WI38 (cell line): ENCODE measurements at regions not wholly inside any gene's neighbourhood (a gene's known extent, or its start where the extent isn't known, plus 50 kb on each side); places are given as distances from the start of the nearest gene placed in this dataset.
"Not testable (repeated sequence)": the region's sequence is repeated elsewhere in the genome, so short reads cannot be mapped to it uniquely, and the experiment has no call there.

Experiments used
- H3K4me3 ChIP-seq: 2 replicates; pipeline ENCODE4 v1.5.1; 2011; ENCODE audit warnings: low read depth, mild to moderate bottlenecking, control low read depth, low read length
- TF ChIP-seq, protein P1 (sequence below): IDR thresholded peaks from 2 replicates; pipeline ENCODE4 v1.5.1; 2012; ENCODE audit warnings: low read depth, mild to moderate bottlenecking, control low read depth, low read length

DNA sequence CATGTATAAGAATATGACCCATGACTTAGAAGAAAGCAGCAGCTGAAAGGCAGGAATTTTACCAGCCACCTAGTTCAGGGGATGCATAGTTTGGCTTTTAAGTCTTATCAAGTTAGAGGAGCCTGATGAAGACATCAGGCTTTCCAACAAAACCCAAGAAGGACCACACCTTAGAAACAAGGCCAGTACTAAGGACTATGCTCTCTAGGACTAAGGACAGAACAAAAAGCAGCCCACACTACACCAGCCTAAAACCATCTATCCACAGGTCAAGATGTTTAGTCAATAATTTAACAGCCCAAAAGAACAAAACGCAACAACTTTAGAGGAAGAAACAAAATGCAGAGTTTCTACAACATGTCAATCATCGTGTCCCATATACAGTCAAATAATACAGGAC, 408.9 kb upstream of the RGMB start:
- no peak overlapping the region for H3K4me3 ChIP-seq
- TF ChIP-seq, protein P1, sequence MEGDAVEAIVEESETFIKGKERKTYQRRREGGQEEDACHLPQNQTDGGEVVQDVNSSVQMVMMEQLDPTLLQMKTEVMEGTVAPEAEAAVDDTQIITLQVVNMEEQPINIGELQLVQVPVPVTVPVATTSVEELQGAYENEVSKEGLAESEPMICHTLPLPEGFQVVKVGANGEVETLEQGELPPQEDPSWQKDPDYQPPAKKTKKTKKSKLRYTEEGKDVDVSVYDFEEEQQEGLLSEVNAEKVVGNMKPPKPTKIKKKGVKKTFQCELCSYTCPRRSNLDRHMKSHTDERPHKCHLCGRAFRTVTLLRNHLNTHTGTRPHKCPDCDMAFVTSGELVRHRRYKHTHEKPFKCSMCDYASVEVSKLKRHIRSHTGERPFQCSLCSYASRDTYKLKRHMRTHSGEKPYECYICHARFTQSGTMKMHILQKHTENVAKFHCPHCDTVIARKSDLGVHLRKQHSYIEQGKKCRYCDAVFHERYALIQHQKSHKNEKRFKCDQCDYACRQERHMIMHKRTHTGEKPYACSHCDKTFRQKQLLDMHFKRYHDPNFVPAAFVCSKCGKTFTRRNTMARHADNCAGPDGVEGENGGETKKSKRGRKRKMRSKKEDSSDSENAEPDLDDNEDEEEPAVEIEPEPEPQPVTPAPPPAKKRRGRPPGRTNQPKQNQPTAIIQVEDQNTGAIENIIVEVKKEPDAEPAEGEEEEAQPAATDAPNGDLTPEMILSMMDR = no peak

DNA sequence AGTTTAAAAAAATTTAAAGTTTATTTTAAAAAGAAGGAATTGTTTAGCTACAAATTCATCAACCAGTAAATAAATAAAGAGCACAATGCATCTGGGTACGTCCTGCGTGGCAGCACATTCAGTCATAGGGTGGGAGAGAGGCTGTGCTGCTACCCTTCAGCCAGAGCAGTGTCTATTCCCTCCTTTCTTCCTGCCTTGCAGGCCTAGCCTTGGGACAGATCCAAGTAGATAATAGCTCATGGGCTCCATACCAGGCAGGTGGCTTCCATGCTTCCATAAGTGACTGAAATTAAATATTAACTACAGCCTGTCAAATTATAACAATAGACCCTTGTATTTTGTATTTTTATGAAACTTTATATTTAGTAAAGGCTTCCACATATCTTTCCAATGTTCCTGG, 408.3 kb upstream of the RGMB start:
- TF ChIP-seq, protein P1 = no peak
- H3K4me3 ChIP-seq = no peak overlapping the region

DNA sequence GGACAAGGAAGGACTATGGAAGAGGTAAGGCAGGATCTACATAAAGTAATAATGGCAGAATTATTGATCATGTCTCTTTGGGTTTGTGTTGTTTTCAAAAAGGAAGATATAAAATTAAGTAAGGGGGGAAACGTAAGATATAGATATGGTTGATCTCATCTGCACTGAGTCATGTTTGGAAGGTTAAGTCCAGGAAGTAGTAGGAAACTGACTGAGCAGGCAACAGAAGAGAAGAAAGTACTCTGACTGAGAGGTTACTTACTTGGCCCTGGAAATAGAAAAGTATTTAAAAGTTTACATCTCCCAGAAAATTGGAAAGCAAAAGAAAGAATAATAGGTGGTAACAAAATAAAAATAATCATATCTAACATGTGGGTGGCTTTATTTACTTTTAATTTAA, 405.3 kb upstream of the RGMB start:
- no peak overlapping the region for H3K4me3 ChIP-seq
- TF ChIP-seq, protein P1 = no peak

DNA sequence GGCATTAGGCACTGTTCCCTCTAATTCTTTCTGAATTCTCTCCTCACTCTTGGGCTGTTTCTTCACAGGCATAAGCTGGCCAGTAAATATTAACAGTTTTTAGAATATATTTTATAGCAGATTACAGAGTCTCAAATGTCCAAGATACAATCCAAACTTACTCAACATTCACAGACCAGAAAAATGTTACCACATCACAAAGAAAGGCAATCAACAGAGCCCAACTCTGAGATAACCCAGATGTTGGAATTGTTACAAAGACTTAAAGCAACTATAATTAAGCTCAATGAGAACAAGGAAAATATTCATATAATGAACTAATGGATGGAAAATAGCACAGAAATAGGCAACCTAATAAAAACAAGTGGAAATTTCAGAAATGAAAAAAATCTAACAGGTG, 401.1 kb upstream of the RGMB start:
- TF ChIP-seq, protein P1 = no peak
- H3K4me3 ChIP-seq = no peak overlapping the region

DNA sequence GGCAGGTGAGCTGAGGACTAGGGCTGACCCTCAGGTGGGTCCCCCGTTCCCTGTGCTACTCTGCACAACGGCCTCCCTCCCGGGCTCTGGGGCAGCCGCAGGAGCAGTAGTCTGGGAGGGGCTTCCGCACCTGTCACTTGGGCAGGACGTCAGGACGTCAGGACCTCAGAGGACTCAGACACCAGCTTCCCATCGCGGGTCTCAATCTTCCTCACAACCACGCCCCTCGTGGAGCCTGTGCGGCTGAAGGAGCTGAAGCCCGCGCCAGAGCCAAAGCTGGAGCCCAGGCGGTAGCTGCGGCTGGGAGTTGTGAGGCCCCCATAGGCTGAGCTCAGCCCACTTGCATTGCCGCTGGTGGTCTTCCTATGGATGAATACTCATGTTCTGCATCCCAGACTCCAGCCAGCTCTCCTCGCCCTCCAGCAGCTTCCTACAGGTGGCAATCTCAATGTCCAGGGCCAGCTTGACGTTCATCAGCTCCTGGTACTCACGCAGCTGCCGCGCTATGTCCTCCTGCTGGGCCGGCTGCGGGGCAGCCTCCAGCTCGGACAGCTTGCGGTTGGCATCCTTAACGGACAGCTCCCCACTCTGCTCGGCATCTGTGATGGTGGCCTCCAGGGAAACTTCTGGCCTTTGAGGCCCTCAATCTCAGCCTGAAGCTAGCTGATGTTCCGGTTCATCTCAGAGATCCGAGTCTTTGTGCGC, 381.4 kb upstream of the RGMB start:
- no peak overlapping the region for H3K4me3 ChIP-seq
- TF ChIP-seq, protein P1 = no peak

DNA sequence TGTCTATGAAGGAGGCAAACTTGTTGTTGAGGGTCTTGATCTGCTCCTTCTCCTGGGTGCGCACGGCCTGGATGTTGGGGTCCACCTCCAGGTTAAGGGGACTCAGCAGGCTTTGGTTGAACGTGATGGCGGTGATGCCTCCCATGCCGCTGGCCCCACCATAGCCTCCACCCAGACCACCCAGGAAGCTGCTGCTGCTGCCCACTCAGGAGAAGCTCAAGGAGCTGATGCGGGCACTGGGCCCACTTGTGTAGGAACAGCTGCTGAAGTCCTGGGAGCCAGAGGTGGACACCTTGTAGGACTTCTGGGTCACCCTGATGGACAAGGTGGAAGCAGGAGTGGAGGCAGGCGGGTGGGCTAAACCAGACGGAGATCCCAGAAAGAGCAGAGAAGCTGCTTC, 380.3 kb upstream of the RGMB start:
- H3K4me3 ChIP-seq = not testable (repeated sequence)

DNA sequence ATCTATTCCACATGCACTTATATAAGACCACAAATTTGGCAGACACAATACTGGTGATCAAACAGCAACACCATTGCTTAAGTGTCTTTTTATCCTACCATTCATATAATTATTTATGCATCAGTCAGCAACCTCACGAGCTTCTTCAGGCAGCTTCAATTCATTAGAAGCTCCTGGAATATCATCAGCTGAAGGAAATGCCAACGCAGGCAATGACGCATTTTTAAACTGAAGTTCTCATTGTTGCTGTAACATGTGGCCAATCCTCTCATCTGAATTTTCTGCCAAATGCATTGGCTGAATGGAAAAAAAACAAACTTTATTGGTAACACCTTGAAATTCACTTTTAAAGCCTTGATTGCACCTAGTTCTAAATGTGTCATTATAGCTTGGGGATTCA, 376.4 kb upstream of the RGMB start:
- TF ChIP-seq, protein P1 = no peak
- no peak overlapping the region for H3K4me3 ChIP-seq

DNA sequence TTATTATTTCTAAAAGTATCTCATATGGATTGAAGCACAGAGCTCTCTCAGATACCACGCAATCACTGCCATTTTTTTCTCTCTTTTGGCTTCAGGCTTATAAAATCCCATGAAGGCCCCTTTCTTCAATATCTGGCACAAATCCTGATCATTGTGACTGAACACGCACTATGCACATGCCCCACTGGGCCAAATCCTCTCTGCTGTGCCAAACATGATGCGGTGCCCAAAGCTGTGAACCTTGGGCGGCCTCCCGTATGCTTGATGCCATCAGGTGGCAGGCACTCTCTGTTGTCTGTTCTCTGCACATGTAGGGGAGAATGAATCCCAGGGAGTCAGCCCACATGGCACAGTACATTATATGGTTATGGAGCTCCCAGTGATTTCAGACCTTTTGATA, 375.0 kb upstream of the RGMB start:
- TF ChIP-seq, protein P1 = no peak
- H3K4me3 ChIP-seq = no peak overlapping the region
